ENCODE measurements at regions not wholly inside any gene's neighbourhood (a gene's known extent, or its start where the extent isn't known, plus 50 kb on each side); places are given as distances from the start of the nearest gene placed in this dataset.

DNA sequence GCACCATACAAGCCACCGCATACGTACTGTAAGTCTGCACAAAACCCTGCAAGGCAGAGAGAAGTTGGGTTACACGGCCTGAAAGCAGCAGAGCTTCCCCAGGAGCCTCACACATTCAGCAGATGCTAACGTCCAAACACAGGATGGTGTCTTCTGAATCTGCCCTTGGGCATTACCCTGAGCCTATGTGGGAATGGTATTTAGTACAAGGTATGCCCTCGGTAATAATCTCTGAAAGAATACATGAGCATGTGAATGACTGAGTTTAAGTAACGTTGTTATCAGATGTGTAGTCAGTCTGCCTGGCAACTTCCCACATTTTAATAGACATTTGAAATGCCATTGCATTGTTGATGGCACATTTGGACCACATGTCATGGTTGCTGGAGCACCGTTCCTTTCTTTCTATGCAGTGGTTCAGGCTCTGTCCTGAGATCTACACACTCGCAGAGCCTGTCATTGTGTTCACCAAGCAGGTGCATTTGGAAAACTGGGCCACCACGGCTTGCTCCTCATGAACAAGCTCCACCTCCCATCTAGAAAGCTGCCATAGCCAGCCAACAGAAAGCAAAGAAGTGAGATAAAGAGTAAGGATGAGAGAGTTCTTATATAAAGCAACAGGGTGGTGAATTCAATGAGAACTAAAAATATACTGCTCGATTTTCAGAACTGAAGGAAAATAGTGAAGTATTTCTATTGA is 136.5 kb upstream of the GGTLC1 start:
- Histone ChIP-seq H3K4me3 (no peak overlapping the region), H3K27me3 (no peaks in the 10 kb centered on the region), H3K9me3 (replicated peaks in 1 of 3) (no peaks in the 10 kb centered on the region), H3K4me1 (replicated peaks in 1 of 2) (no peaks in the 10 kb centered on the region), H3K27ac (no peak overlapping the region), H3K36me3 (replicated peaks in 1 of 2) (no peaks in the 10 kb centered on the region)
- intact Hi-C loops (cut with DNase I): no loop called here
- DNase-seq: no peak
- TF ChIP-seq POLR2A (IDR thresholded peaks at IDR 0.05): no peak
- TF ChIP-seq, protein P1, sequence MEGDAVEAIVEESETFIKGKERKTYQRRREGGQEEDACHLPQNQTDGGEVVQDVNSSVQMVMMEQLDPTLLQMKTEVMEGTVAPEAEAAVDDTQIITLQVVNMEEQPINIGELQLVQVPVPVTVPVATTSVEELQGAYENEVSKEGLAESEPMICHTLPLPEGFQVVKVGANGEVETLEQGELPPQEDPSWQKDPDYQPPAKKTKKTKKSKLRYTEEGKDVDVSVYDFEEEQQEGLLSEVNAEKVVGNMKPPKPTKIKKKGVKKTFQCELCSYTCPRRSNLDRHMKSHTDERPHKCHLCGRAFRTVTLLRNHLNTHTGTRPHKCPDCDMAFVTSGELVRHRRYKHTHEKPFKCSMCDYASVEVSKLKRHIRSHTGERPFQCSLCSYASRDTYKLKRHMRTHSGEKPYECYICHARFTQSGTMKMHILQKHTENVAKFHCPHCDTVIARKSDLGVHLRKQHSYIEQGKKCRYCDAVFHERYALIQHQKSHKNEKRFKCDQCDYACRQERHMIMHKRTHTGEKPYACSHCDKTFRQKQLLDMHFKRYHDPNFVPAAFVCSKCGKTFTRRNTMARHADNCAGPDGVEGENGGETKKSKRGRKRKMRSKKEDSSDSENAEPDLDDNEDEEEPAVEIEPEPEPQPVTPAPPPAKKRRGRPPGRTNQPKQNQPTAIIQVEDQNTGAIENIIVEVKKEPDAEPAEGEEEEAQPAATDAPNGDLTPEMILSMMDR (IDR thresholded peaks at IDR 0.05): no peak
- 75 to 83% (median 77%) methylated on average over 6 to 10 of the region's 10 CpGs for WGBS, 4 donors

DNA sequence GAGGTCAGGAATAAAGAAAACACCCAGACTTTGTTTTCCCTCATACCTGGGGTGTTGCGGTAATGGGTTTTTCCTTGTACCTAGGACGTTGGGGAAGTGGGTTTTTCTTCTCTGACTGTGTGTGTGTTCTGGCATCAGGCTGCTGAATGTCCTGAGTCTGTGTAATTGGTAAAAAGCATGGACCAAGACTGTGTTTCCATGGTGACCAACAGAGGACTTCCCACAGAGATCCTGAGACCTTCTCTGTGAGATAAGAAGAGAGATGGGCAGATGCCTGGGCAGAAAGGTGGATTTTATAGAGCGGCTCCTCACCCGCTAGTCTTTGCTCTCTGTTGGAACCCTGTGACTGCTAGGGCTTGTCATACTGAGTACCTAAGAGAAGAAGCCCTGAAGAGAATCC is 135.4 kb upstream of the GGTLC1 start:
- Histone ChIP-seq H3K27me3 (no peaks in the 10 kb centered on the region), H3K36me3 (replicated peaks in 1 of 2) (no peaks in the 10 kb centered on the region), H3K27ac (no peak overlapping the region), H3K4me3 (no peak overlapping the region), H3K4me1 (replicated peaks in 1 of 2) (no peaks in the 10 kb centered on the region), H3K9me3 (replicated peaks in 1 of 3) (no peaks in the 10 kb centered on the region)
- WGBS, 4 donors: 80 to 88% (median 87%) methylated on average over 4 of the region's 4 CpGs
- DNase-seq: no peak
- TF ChIP-seq, protein P1 (IDR thresholded peaks at IDR 0.05): no peak
- no peak for TF ChIP-seq POLR2A (IDR thresholded peaks at IDR 0.05)
- intact Hi-C loops (cut with DNase I): no loop called here

DNA sequence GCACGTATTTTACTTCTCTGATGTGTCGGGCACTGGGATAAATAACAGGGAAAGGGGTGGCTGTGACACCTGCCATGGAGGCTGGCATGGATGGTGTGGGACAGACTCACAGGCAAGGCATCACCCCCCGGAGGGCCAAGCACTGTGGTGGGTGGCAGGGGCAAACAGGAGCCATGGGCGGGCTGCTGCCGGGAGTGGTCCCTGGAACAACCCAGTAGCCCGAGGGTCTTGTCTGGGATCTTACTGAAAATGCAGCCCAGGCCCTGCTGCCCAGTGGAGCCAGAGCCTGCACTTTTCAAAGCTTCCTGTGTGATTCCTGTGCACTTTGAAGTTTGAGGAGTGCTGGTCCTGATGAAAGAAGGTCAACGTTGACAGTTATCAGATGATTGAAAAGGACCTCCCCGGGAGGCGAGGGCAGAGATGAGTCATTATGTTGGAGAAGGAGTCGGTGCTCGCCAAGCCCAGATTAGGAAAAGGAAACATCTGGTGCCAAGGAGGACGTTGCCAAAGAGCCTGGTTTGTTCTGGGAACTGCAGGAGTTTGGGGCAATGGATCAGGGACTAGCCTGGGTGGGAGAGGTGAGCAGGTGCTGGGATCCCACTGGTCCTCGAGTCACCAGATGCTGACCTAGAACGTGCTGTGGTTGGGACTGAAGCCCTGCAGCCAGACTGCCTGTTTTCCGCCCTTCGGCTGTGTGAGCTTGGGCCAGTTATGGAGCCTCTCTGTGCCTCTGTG is 130.0 kb upstream of the GGTLC1 start:
- intact Hi-C loops (cut with DNase I): no loop called here
- DNase-seq: peak; percentile 32 to 75 (median 49)

DNA sequence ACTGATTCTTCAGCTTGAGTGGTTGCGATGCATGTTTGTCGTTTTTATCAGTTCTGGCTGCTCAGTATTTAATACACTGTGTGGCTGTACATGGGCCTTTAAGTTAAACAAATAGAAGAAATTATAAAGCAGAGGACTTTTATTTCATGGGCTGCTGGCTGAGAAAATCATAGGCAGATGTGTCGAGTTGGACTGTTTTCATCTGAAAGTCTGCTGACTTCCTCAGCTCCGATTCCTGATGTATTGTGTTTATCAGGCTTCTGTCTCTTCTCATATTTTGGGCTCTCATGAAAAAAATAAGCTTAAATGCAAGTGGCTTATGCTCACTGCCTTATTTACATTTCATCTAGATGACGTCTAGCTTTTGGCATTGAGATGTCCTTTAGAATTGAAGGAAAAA is 129.5 kb upstream of the GGTLC1 start:
- intact Hi-C loops (cut with DNase I): no loop called here
- no peak overlapping the region for H3K27ac ChIP-seq
- peaks cover 3 to 4% of the 10 kb centered on the region in 2 donors for H3K4me1 ChIP-seq (replicated peaks in 1 of 2)
- H3K27me3 ChIP-seq: no peaks in the 10 kb centered on the region
- no peaks in the 10 kb centered on the region for H3K9me3 ChIP-seq (replicated peaks in 1 of 3)
- H3K36me3 ChIP-seq (replicated peaks in 1 of 2): no peaks in the 10 kb centered on the region
- no peak overlapping the region for H3K4me3 ChIP-seq
- 52 to 62% (median 56%) methylated on average over 5 of the region's 5 CpGs for WGBS, 4 donors
- TF ChIP-seq POLR2A (IDR thresholded peaks at IDR 0.05): no peak
- TF ChIP-seq, protein P1 (IDR thresholded peaks at IDR 0.05): no peak
- DNase-seq: no peak

More for the DNA sequence above, 130.0 kb upstream of the GGTLC1 start:
- TF ChIP-seq, protein P1 (IDR thresholded peaks at IDR 0.05): no peak
- TF ChIP-seq POLR2A (IDR thresholded peaks at IDR 0.05): no peak
- Histone ChIP-seq H3K36me3 (replicated peaks in 1 of 2) (no peaks in the 10 kb centered on the region), H3K27me3 (no peaks in the 10 kb centered on the region), H3K4me1 (replicated peaks in 1 of 2) (peaks cover 3 to 4% of the 10 kb centered on the region in 2 donors), H3K4me3 (no peak overlapping the region), H3K9me3 (replicated peaks in 1 of 3) (no peaks in the 10 kb centered on the region), H3K27ac (no peak overlapping the region)
- WGBS, 4 donors: 37 to 41% (median 40%) methylated on average over 15 to 16 of the region's 16 CpGs
